GM19025 (cell line): ENCODE measurements at regions not wholly inside any gene's neighbourhood (a gene's known extent, or its start where the extent isn't known, plus 50 kb on each side); places are given as distances from the start of the nearest gene placed in this dataset.

Experiments used
- ATAC-seq: cut with Tn5 transposase; IDR thresholded peaks from one replicate; pipeline ENCODE4 v1.9.1; 2021; ENCODE audit warnings: mild to moderate bottlenecking, low read depth, moderate library complexity; ENCODE audit not compliant: unreplicated experiment

DNA sequence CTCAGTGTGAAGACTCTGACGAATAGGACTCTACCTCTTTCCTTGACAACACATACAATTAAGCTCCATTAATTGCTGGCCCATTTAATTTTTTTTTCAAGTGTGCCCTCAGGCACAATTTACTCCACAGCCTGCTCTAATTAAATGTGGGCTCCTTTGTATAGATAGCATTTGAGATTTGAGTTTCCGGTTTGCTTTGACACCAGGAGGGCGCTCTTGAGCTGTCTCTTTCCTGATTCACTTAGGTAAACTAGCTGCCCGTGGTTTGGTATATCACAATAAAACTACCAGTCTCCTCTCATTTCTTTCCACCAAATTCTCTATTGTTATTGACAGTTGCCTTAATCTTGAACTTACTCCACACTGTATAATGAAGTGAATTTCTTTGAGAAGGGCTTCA is 666.0 kb downstream of the DSC3 start:
- ATAC-seq: no peak

- no peak for ATAC-seq
Observed at GRCh38 chr18:30361864-30362540, 680.5 kb downstream of the DSC3 start.

GRCh38 chr18:30359521-30359920 is 683.0 kb downstream of the DSC3 start:
- ATAC-seq: no peak

- no peak for ATAC-seq
Observed at GRCh38 chr18:30358555-30358954, 684.0 kb downstream of the DSC3 start.

GRCh38 chr18:30352551-30353168 is 689.9 kb downstream of the DSC3 start:
- no peak for ATAC-seq

GRCh38 chr18:30350263-30350662 is 692.3 kb downstream of the DSC3 start:
- ATAC-seq: no peak

- ATAC-seq: no peak
Observed at GRCh38 chr18:30343090-30343489, 699.5 kb downstream of the DSC3 start.

GRCh38 chr18:30342675-30343074 is 699.9 kb downstream of the DSC3 start:
- no peak for ATAC-seq

DNA sequence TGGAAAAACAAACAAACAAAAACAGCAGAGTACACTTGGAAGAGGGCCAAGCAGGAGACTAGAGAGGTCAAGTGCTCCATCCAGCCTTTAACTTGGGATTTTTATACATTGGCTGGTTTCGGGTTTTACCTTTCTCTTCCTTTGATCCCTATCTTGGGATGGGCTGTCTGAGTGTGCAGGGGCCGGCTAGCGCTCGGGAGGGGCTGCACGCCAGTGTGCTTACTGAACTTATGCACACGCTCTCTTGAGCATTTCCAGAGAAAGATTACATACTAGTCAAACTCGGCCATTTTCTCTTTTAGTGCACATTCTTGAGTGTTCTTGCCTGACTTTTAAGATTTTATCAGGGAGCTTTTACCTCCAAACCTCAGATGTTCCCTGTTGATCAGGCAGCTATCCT is 707.8 kb downstream of the DSC3 start:
- ATAC-seq: no peak

- no peak for ATAC-seq
Observed at GRCh38 chr18:30333310-30333709, 709.2 kb downstream of the DSC3 start.

GRCh38 chr18:30328839-30329238 is 713.7 kb downstream of the DSC3 start:
- ATAC-seq: no peak

GRCh38 chr18:30302181-30302580 is 740.4 kb downstream of the DSC3 start:
- ATAC-seq: no peak

DNA sequence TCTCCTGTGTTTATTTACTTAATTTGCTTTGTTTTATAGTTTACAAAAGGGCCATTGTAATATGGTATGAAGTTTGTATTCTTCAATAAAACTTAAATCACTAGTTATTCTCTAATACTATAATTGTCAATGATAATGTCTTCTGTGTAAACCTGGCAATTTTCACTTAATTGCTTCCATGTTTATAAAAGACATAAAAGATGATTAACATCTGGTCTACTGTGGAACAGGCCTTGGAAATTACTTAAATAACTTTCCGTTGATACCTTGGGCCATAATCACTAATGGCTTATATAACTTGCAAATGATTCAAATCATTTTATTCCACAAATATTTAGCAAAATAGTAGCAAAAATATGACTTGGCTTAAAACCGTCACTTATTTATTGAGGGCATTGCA is 743.8 kb downstream of the DSC3 start:
- no peak for ATAC-seq

DNA sequence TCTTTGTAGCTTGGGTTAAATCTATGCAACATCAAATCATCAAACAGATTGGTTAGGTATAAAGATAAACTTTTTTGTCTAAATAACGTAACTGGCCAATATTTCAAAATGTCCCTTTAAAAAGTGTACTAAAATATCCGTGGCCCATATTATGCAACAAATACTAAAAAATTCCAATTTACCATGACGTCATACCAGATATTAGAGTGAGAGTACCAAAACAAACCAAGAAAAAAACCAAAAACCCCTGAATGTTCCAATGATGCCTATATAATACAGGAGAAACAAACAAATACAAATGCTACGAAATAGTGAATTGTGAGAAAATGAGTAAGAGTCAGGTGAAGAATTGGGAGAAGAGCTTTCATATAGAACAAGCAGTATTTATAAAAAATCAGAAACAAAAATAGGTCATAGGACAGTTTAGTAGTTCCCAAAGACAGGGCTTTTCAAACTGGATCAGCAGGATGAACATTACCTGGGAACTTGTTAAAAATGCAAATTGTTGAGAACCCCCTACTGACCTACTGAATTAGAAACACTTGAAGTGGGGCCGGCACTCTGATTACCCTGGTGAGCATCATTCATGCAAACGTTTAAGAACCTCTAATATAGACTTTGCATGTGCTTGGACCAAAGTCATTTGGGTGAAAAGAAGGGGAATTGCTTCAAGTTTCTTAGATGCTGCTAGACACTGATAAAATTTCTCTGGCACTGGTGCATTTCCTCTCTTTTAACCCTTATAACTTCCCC is 753.7 kb downstream of the DSC3 start:
- ATAC-seq: no peak

DNA sequence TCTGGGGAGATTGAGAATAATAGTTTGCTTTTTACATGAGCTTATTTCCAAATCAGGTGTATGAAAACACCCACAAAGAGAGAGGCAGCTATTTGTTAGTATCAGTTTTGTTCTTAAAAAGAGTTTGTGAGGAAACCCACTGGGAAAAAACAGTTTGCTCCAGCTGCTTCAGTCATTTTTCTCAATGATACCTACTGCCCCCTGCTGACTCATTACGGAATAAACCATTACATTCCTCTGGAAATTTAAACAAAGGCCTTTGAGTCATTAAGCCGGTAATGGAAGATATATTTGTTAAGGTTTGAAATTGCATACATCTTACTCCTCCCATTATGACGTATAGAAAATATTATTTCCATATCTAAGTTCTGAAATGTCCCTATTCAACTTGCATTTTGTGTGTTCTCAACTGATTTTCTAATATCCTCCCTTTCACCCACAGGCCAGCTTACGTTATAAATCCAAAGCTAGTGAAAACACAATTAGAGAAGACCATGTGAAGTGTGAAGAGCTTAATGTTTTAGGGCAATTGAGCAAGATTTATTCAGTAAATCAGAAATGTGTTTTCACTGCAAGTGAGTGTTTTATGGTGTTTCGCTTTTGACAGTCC is 761.6 kb downstream of the DSC3 start:
- no peak for ATAC-seq

GRCh38 chr18:30280186-30280585 is 762.4 kb downstream of the DSC3 start:
- ATAC-seq: no peak

- no peak for ATAC-seq
Observed at GRCh38 chr18:30277676-30278075, 764.9 kb downstream of the DSC3 start.

- ATAC-seq: no peak
Observed at GRCh38 chr18:30271716-30272115, 770.8 kb downstream of the DSC3 start.

- ATAC-seq: no peak
Observed at GRCh38 chr18:30265190-30265589, 777.4 kb downstream of the DSC3 start.

DNA sequence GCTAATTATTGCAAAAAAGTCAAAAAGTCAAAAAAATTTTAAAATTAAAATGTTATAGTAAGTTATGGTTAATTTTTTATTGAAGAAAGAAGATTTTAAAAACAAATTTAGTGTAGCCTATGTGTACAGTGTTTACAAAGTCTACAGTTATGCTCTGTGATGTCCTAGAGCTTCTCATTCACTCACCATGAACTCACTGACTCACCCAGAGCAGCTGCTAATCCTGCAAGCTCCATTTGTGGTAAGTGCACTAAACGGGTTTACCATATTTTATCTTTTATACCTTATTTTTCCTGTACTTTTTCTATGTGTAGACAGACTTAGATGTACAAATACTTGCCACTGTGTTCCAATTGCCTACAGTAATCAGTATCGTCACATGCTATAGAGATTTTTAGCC is 788.2 kb downstream of the DSC3 start:
- ATAC-seq: no peak

- no peak for ATAC-seq
Observed at GRCh38 chr18:30248056-30248455, 794.5 kb downstream of the DSC3 start.
